GM21723 (cell line): ENCODE measurements at regions not wholly inside any gene's neighbourhood (a gene's known extent, or its start where the extent isn't known, plus 50 kb on each side); places are given as distances from the start of the nearest gene placed in this dataset.

Source experiments
- ATAC-seq: cut with Tn5 transposase; IDR thresholded peaks from one replicate; pipeline ENCODE4 v1.9.1; 2021; ENCODE audit warnings: mild to moderate bottlenecking, moderate library complexity; ENCODE audit not compliant: unreplicated experiment

GRCh38 chr17:68749349-68750207, 148.4 kb upstream of the FAM20A start:
- no peak for ATAC-seq

- no peak for ATAC-seq
Measured at GRCh38 chr17:68748381-68748780, 147.2 kb upstream of the FAM20A start.

- ATAC-seq = no peak
Measured at GRCh38 chr17:68740555-68741447, 139.6 kb upstream of the FAM20A start.

- ATAC-seq = no peak
Measured at GRCh38 chr17:68737761-68738443, 136.7 kb upstream of the FAM20A start.

GRCh38 chr17:68734931-68735330, 133.8 kb upstream of the FAM20A start:
- no peak for ATAC-seq

- no peak for ATAC-seq
Measured at GRCh38 chr17:68734187-68734900, 133.2 kb upstream of the FAM20A start.

- ATAC-seq = no peak
Measured at GRCh38 chr17:68733241-68734176, 132.3 kb upstream of the FAM20A start.

- no peak for ATAC-seq
Measured at GRCh38 chr17:68732301-68732749, 131.2 kb upstream of the FAM20A start.

- ATAC-seq = no peak
Measured at GRCh38 chr17:68731465-68731864, 130.3 kb upstream of the FAM20A start.

- ATAC-seq = no peak
Measured at GRCh38 chr17:68719431-68719830, 118.3 kb upstream of the FAM20A start.

GRCh38 chr17:68718926-68719325, 117.8 kb upstream of the FAM20A start:
- no peak for ATAC-seq

- ATAC-seq = no peak
Measured at GRCh38 chr17:68718465-68718864, 117.3 kb upstream of the FAM20A start.

GRCh38 chr17:68714676-68715075, 113.5 kb upstream of the FAM20A start:
- no peak for ATAC-seq

GRCh38 chr17:68711858-68712257, 110.7 kb upstream of the FAM20A start:
- no peak for ATAC-seq

GRCh38 chr17:68710976-68711375, 109.8 kb upstream of the FAM20A start:
- ATAC-seq = no peak

- no peak for ATAC-seq
Measured at GRCh38 chr17:68710035-68710780, 109.0 kb upstream of the FAM20A start.

GRCh38 chr17:68709461-68709860, 108.3 kb upstream of the FAM20A start:
- no peak for ATAC-seq

GRCh38 chr17:68707031-68707430, 105.9 kb upstream of the FAM20A start:
- ATAC-seq = no peak
